ENCODE measurements at regions not wholly inside any gene's neighbourhood (a gene's known extent, or its start where the extent isn't known, plus 50 kb on each side); places are given as distances from the start of the nearest gene placed in this dataset.
"Not testable (repeated sequence)": the region's sequence is repeated elsewhere in the genome, so short reads cannot be mapped to it uniquely, and the experiment has no call there.

GRCh38 chr2:120638450-120638849 lies 97.2 kb upstream of the GLI2 start:
- DNase-seq (ENCODE audit: extremely low read depth in 1 of 11, low read depth in 9 of 11, low spot score in 4 of 11) = no peak

GRCh38 chr2:120641366-120641771 lies 94.3 kb upstream of the GLI2 start:
- DNase-seq (ENCODE audit: extremely low read depth in 1 of 11, low read depth in 9 of 11, low spot score in 4 of 11) = no peak

GRCh38 chr2:120642646-120643045 lies 93.0 kb upstream of the GLI2 start:
- no peak for DNase-seq (ENCODE audit: extremely low read depth in 1 of 11, low read depth in 9 of 11, low spot score in 4 of 11)

- DNase-seq (ENCODE audit: extremely low read depth in 1 of 11, low read depth in 9 of 11, low spot score in 4 of 11) = no peak
Observed at GRCh38 chr2:120646994-120647393, 88.7 kb upstream of the GLI2 start.

GRCh38 chr2:120647487-120647886 lies 88.2 kb upstream of the GLI2 start:
- DNase-seq (ENCODE audit: extremely low read depth in 1 of 11, low read depth in 9 of 11, low spot score in 4 of 11) = no peak

- not testable (repeated sequence) for DNase-seq (ENCODE audit: extremely low read depth in 1 of 11, low read depth in 9 of 11, low spot score in 4 of 11)
Observed at GRCh38 chr2:120649381-120649780, 86.3 kb upstream of the GLI2 start.

GRCh38 chr2:120650022-120650644 lies 85.5 kb upstream of the GLI2 start:
- no peak for DNase-seq (ENCODE audit: extremely low read depth in 1 of 11, low read depth in 9 of 11, low spot score in 4 of 11)

GRCh38 chr2:120651818-120652217 lies 83.8 kb upstream of the GLI2 start:
- DNase-seq (ENCODE audit: extremely low read depth in 1 of 11, low read depth in 9 of 11, low spot score in 4 of 11) = no peak

GRCh38 chr2:120653046-120653445 lies 82.6 kb upstream of the GLI2 start:
- DNase-seq (ENCODE audit: extremely low read depth in 1 of 11, low read depth in 9 of 11, low spot score in 4 of 11) = no peak

GRCh38 chr2:120653871-120654270 lies 81.8 kb upstream of the GLI2 start:
- no peak for DNase-seq (ENCODE audit: extremely low read depth in 1 of 11, low read depth in 9 of 11, low spot score in 4 of 11)

- no peak for DNase-seq (ENCODE audit: extremely low read depth in 1 of 11, low read depth in 9 of 11, low spot score in 4 of 11)
Observed at GRCh38 chr2:120654381-120655134, 81.1 kb upstream of the GLI2 start.

- no peak for DNase-seq (ENCODE audit: extremely low read depth in 1 of 11, low read depth in 9 of 11, low spot score in 4 of 11)
Observed at GRCh38 chr2:120656273-120656950, 79.3 kb upstream of the GLI2 start.

GRCh38 chr2:120658042-120658769 lies 77.5 kb upstream of the GLI2 start:
- DNase-seq (ENCODE audit: extremely low read depth in 1 of 11, low read depth in 9 of 11, low spot score in 4 of 11) = no peak

GRCh38 chr2:120658770-120659158 lies 76.9 kb upstream of the GLI2 start:
- DNase-seq (ENCODE audit: extremely low read depth in 1 of 11, low read depth in 9 of 11, low spot score in 4 of 11) = no peak

- no peak for DNase-seq (ENCODE audit: extremely low read depth in 1 of 11, low read depth in 9 of 11, low spot score in 4 of 11)
Observed at GRCh38 chr2:120659275-120659977, 76.2 kb upstream of the GLI2 start.

GRCh38 chr2:120660056-120660694 lies 75.5 kb upstream of the GLI2 start:
- no peak for DNase-seq (ENCODE audit: extremely low read depth in 1 of 11, low read depth in 9 of 11, low spot score in 4 of 11)

- DNase-seq (ENCODE audit: extremely low read depth in 1 of 11, low read depth in 9 of 11, low spot score in 4 of 11) = no peak
Observed at GRCh38 chr2:120660771-120661459, 74.8 kb upstream of the GLI2 start.

GRCh38 chr2:120661551-120661950 lies 74.1 kb upstream of the GLI2 start:
- peak in 5 of 11 donors; percentile 17 to 45 (median 39) for DNase-seq (ENCODE audit: extremely low read depth in 1 of 11, low read depth in 9 of 11, low spot score in 4 of 11)
